Calu3 (cell line): ENCODE measurements at regions not wholly inside any gene's neighbourhood (a gene's known extent, or its start where the extent isn't known, plus 50 kb on each side); places are given as distances from the start of the nearest gene placed in this dataset.
A peak's percentile ranks its signal among the peaks of the same experiment; 100 is the strongest.

ENCODE experiments used
- BruUV-seq: library from RNA; stranded (reverse); fragments of 400-500 nt; replicated peaks from 2 replicates; lab custom pipeline; 2021; lab: Mats Ljungman, UMichigan
- CTCF ChIA-PET: fragments of 300-600 bp; sonication (Branson Sonifier 250); formaldehyde crosslinking; loops from one replicate; lab custom pipeline; 2022; ENCODE audit warnings: antibody characterized with exemption; lab: Charles Lee
- DNase-seq: peaks from one replicate; pipeline ENCODE4 v3.0.0; 2022
- H3K27ac Mint-ChIP-seq: one replicate; pipeline ENCODE4 v1.8.0; 2022; ENCODE audit warnings: mixed read lengths; ENCODE audit not compliant: unreplicated experiment
- H3K27me3 Mint-ChIP-seq: one replicate; pipeline ENCODE4 v1.8.0; 2022; ENCODE audit warnings: mixed read lengths; ENCODE audit not compliant: unreplicated experiment
- H3K36me3 Mint-ChIP-seq: one replicate; pipeline ENCODE4 v1.8.0; 2022; ENCODE audit warnings: mild to moderate bottlenecking, moderate library complexity, mixed read lengths; ENCODE audit not compliant: insufficient read depth, unreplicated experiment
- H3K4me1 Mint-ChIP-seq: one replicate; pipeline ENCODE4 v1.8.0; 2022; ENCODE audit warnings: mild to moderate bottlenecking, low read depth, mixed read lengths; ENCODE audit not compliant: unreplicated experiment
- H3K4me3 Mint-ChIP-seq: one replicate; pipeline ENCODE4 v1.8.0; 2022; ENCODE audit warnings: mild to moderate bottlenecking, low read depth, moderate library complexity, mixed read lengths; ENCODE audit not compliant: unreplicated experiment
- H3K9me3 Mint-ChIP-seq: one replicate; pipeline ENCODE4 v1.8.0; 2022; ENCODE audit warnings: low read depth, mixed read lengths; ENCODE audit not compliant: unreplicated experiment
- intact Hi-C: fragments of 100-400 bp; cut with micrococcal nuclease; formaldehyde crosslinking; loops from one replicate; pipeline ENCODE4 v1.10.0; 2022; ENCODE audit not compliant: unreplicated experiment
- TF ChIP-seq, protein P1 (sequence below): fragments of 200-600 bp; IDR thresholded peaks from one replicate; pipeline ENCODE4 v1.8.0; 2022; ENCODE audit warnings: antibody characterized with exemption; ENCODE audit not compliant: unreplicated experiment

GRCh38 chr18:39058386-39059000 is 1492.9 kb upstream of the CELF4 start:
- TF ChIP-seq, protein P1, sequence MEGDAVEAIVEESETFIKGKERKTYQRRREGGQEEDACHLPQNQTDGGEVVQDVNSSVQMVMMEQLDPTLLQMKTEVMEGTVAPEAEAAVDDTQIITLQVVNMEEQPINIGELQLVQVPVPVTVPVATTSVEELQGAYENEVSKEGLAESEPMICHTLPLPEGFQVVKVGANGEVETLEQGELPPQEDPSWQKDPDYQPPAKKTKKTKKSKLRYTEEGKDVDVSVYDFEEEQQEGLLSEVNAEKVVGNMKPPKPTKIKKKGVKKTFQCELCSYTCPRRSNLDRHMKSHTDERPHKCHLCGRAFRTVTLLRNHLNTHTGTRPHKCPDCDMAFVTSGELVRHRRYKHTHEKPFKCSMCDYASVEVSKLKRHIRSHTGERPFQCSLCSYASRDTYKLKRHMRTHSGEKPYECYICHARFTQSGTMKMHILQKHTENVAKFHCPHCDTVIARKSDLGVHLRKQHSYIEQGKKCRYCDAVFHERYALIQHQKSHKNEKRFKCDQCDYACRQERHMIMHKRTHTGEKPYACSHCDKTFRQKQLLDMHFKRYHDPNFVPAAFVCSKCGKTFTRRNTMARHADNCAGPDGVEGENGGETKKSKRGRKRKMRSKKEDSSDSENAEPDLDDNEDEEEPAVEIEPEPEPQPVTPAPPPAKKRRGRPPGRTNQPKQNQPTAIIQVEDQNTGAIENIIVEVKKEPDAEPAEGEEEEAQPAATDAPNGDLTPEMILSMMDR, result no peak
- Mint-ChIP-seq H3K36me3 (no peaks in the 10 kb centered on the region), H3K4me1 (peaks cover 22% of the 10 kb centered on the region), H3K27me3 (no peaks in the 10 kb centered on the region), H3K9me3 (peaks cover 7% of the 10 kb centered on the region), H3K4me3 (no peak overlapping the region), H3K27ac (no peak overlapping the region)
- no TSS peak for BruUV-seq
- intact Hi-C loops, result no loop called here
- CTCF ChIA-PET, result interaction anchor here (0.6 to 0.7 kb wide), 2 partner anchors 28 to 1284 kb away, joined by 4 to 9 read pairs; no protein-coding TSS in a partner anchor
- DNase-seq, result no peak

DNA sequence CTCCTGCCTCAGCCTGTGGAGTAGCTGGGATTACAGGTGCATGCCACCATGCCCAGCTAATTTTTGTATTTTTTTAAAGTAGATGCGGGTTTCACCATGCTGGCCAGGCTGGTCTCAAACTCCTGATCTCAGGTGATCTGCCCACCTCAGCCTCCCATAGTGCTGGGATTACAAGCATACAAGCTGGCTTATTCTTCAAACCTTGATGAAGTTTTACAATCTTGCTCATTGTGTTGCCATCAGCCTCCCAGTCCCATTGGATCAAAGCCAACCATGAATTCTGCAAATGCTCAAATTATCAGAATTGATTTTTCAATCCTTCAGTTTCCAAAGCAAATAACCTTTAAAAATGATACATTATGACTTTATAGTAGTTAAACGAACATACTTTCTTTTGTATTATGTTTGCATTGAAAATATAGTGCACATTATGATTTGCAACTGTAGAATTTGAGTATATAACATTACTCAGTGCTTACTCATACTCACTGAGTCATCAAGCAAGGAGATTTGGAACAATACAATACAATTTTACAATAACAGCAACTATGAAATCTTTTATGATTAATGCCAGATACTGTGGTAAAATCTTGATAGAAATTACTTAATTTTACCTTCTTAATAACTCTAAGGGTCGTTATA is 1491.9 kb upstream of the CELF4 start:
- peak; percentile 10 for DNase-seq
- H3K27ac Mint-ChIP-seq, result no peak overlapping the region
- no TSS peak for BruUV-seq
- H3K4me1 Mint-ChIP-seq, result peaks cover 22% of the 10 kb centered on the region
- no peaks in the 10 kb centered on the region for H3K27me3 Mint-ChIP-seq
- peaks cover 7% of the 10 kb centered on the region for H3K9me3 Mint-ChIP-seq
- intact Hi-C loops, result no loop called here
- H3K36me3 Mint-ChIP-seq, result no peaks in the 10 kb centered on the region
- TF ChIP-seq, protein P1, result no peak
- no peak overlapping the region for H3K4me3 Mint-ChIP-seq
- CTCF ChIA-PET, result no interaction called here

DNA sequence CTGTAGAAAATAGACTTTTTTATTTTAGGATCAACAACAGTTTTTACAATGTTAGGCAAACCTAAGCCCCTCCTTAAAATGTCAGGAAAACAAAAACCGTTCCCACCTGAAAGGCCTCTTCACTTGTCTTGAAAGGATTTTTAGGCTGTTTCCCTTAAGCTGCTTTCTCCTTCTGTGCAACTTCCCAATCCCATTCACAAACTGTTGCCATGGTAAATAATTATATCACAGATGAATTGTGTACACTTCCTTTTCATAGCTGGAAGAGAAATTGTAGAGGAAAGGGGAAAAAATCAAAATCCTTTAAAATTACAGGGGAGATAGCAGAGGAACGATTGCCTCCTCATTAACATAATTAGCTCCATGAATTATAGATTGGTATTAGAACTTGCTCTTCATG is 1488.0 kb upstream of the CELF4 start:
- H3K36me3 Mint-ChIP-seq, result no peaks in the 10 kb centered on the region
- no peak for DNase-seq
- CTCF ChIA-PET, result interaction anchor here (0.6 kb wide), 1 partner anchor 686 kb away, joined by 7 read pairs; no protein-coding TSS in a partner anchor
- no TSS peak for BruUV-seq
- TF ChIP-seq, protein P1, result no peak
- peaks cover 17% of the 10 kb centered on the region for H3K4me1 Mint-ChIP-seq
- H3K9me3 Mint-ChIP-seq, result peaks cover 7% of the 10 kb centered on the region
- no peak overlapping the region for H3K27ac Mint-ChIP-seq
- no peak overlapping the region for H3K4me3 Mint-ChIP-seq
- H3K27me3 Mint-ChIP-seq, result no peaks in the 10 kb centered on the region
- intact Hi-C loops, result no loop called here

DNA sequence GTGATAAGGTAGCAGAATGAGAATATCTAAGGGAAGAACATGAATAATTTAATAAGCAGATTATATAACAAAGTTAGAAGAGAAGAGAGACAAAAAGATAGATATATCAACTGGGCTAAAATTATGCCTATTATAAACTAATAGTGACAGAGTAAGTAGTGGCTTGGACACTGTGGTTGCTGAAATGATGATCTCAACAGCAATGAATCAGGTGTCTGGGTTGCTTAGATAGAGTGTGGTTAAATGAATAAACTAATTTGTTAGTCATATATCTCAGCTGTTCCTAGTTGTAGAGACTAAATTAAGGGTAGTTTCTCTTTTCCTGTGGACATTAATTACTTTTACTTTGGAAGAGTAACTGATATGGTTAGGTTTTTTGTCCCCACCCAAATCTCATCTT is 1485.4 kb upstream of the CELF4 start:
- TF ChIP-seq, protein P1, result no peak
- Mint-ChIP-seq H3K4me3 (no peak overlapping the region), H3K27me3 (no peaks in the 10 kb centered on the region), H3K27ac (no peak overlapping the region), H3K4me1 (no peaks in the 10 kb centered on the region), H3K36me3 (no peaks in the 10 kb centered on the region), H3K9me3 (peaks cover 7% of the 10 kb centered on the region)
- DNase-seq, result no peak
- no TSS peak for BruUV-seq
- CTCF ChIA-PET, result no interaction called here
- intact Hi-C loops, result no loop called here
